ENCODE measurements at regions not wholly inside any gene's neighbourhood (a gene's known extent, or its start where the extent isn't known, plus 50 kb on each side); places are given as distances from the start of the nearest gene placed in this dataset.
A peak's percentile ranks its signal among the peaks of the same experiment; 100 is the strongest.

- no peak for ATAC-seq
- no peak for TF ChIP-seq GLIS3 (CRISPR knock-in tag; IDR thresholded peaks at IDR 0.05)
- no peak for TF ChIP-seq ZC3H10 (CRISPR knock-in tag; IDR thresholded peaks at IDR 0.05)
- no peak for TF ChIP-seq ARNTL (CRISPR knock-in tag; IDR thresholded peaks at IDR 0.05; ENCODE audit: borderline replicate concordance, low read depth)
- TF ChIP-seq PATZ1 (CRISPR knock-in tag; IDR thresholded peaks at IDR 0.05; ENCODE audit: borderline replicate concordance) = no peak
- TF ChIP-seq ESRRG (CRISPR knock-in tag; IDR thresholded peaks at IDR 0.05) = no peak
- no peak for TF ChIP-seq ZNF565 (CRISPR knock-in tag; conservative IDR thresholded peaks at IDR 0.05; ENCODE audit: low read depth)
- TF ChIP-seq ZNF8 (CRISPR knock-in tag; IDR thresholded peaks at IDR 0.05) = no peak
- no peak for TF ChIP-seq ISL1 (CRISPR knock-in tag; IDR thresholded peaks at IDR 0.05)
- TF ChIP-seq CSDC2 (CRISPR knock-in tag; IDR thresholded peaks at IDR 0.05) = no peak
- TF ChIP-seq TCF4 (CRISPR knock-in tag; IDR thresholded peaks at IDR 0.05; ENCODE audit: borderline replicate concordance) = no peak
- no peak for TF ChIP-seq POU6F1 (CRISPR knock-in tag; IDR thresholded peaks at IDR 0.05; ENCODE audit: borderline replicate concordance, low read depth)
Measured at GRCh38 chr9:117916291-117916690, 212.1 kb downstream of the TLR4 start.

- ATAC-seq = no peak
- no peak for TF ChIP-seq CREB5 (CRISPR knock-in tag; IDR thresholded peaks at IDR 0.05; ENCODE audit: low read depth)
- TF ChIP-seq SNAI2 (CRISPR knock-in tag; IDR thresholded peaks at IDR 0.05) = no peak
- TF ChIP-seq ZNF70 (CRISPR knock-in tag; IDR thresholded peaks at IDR 0.05) = no peak
- no peak for TF ChIP-seq PPARA (CRISPR knock-in tag; IDR thresholded peaks at IDR 0.05; ENCODE audit: borderline replicate concordance)
- TF ChIP-seq BACH2 (CRISPR knock-in tag; IDR thresholded peaks at IDR 0.05; ENCODE audit: borderline replicate concordance) = no peak
- no peak for TF ChIP-seq OSR1 (CRISPR knock-in tag; IDR thresholded peaks at IDR 0.05)
- TF ChIP-seq CSDC2 (CRISPR knock-in tag; IDR thresholded peaks at IDR 0.05) = no peak
- TF ChIP-seq ARNTL (CRISPR knock-in tag; IDR thresholded peaks at IDR 0.05; ENCODE audit: borderline replicate concordance, low read depth) = no peak
- TF ChIP-seq POU6F1 (CRISPR knock-in tag; IDR thresholded peaks at IDR 0.05; ENCODE audit: borderline replicate concordance, low read depth) = no peak
Measured at GRCh38 chr9:117917873-117918272, 213.7 kb downstream of the TLR4 start.

- no peak for ATAC-seq
- no peak for TF ChIP-seq CREB5 (CRISPR knock-in tag; IDR thresholded peaks at IDR 0.05; ENCODE audit: low read depth)
- peak; percentile 19; the same call in 1 of the 2 replicates for TF ChIP-seq TCF4 (CRISPR knock-in tag; IDR thresholded peaks at IDR 0.05; ENCODE audit: borderline replicate concordance)
Measured at GRCh38 chr9:117919538-117919937, 215.3 kb downstream of the TLR4 start.

- 0 out of 2 replicates have a peak, but pooled peaks have one; percentile 10 for TF ChIP-seq ISL1 (CRISPR knock-in tag; IDR thresholded peaks at IDR 0.05)
- TF ChIP-seq ZC3H10 (CRISPR knock-in tag; IDR thresholded peaks at IDR 0.05) = no peak
- TF ChIP-seq ZNF70 (CRISPR knock-in tag; IDR thresholded peaks at IDR 0.05) = no peak
- ATAC-seq = no peak
Measured at GRCh38 chr9:117926031-117926658, 221.9 kb downstream of the TLR4 start.

GRCh38 chr9:117927354-117927753, 223.2 kb downstream of the TLR4 start:
- no peak for ATAC-seq
- TF ChIP-seq ZFP30 (CRISPR knock-in tag; IDR thresholded peaks at IDR 0.05) = no peak
- TF ChIP-seq ESRRG (CRISPR knock-in tag; IDR thresholded peaks at IDR 0.05) = no peak
- no peak for TF ChIP-seq CREB5 (CRISPR knock-in tag; IDR thresholded peaks at IDR 0.05; ENCODE audit: low read depth)
- no peak for TF ChIP-seq TSHZ2 (CRISPR knock-in tag; IDR thresholded peaks at IDR 0.05)
